ENCODE measurements at regions not wholly inside any gene's neighbourhood (a gene's known extent, or its start where the extent isn't known, plus 50 kb on each side); places are given as distances from the start of the nearest gene placed in this dataset.

GRCh38 chr17:77317091-77317750 lies 176.5 kb downstream of the SEC14L1 start:
- Histone ChIP-seq H3K9me2 (replicated peaks; ENCODE audit: control insufficient read depth, low read length) (no peaks in the 10 kb centered on the region), H3K4me3 (ENCODE audit: low read length) (no peak overlapping the region), H3K4me2 (ENCODE audit: low read length) (no peak overlapping the region), H3K9me3 (ENCODE audit: control insufficient read depth, insufficient read depth, low read length) (no peaks in the 10 kb centered on the region), H3K4me1 (ENCODE audit: control insufficient read depth, low read length) (peaks cover 51% of the 10 kb centered on the region), H3F3A (ENCODE audit: control insufficient read depth, insufficient read depth) (peaks cover 8% of the 10 kb centered on the region; the same call in 1 of the 2 replicates), H4K20me1 (ENCODE audit: control insufficient read depth, insufficient read depth, low read depth, low read length) (0 out of 2 replicates have a peak, but pooled peaks cover 4% of the 10 kb centered on the region), H3K36me3 (ENCODE audit: control insufficient read depth, low read length) (no peaks in the 10 kb centered on the region), H3K27me3 (ENCODE audit: control insufficient read depth, low read length) (no peaks in the 10 kb centered on the region), H3K79me2 (ENCODE audit: control insufficient read depth, low read length) (no peaks in the 10 kb centered on the region; the same call in 1 of the 2 replicates), H3K27ac (ENCODE audit: low read depth, low read length) (no peak overlapping the region)
- no peak for TF ChIP-seq CTCF (IDR thresholded peaks at IDR 0.05; ENCODE audit: low read depth, low read length, poor library complexity, severe bottlenecking)
- no peak for TF ChIP-seq EZH2phosphoT487 (IDR thresholded peaks at IDR 0.05; ENCODE audit: borderline replicate concordance, low read length)

- H3K4me1 ChIP-seq (ENCODE audit: control insufficient read depth, low read length): peaks cover 59% of the 10 kb centered on the region
- TF ChIP-seq CTCF (IDR thresholded peaks at IDR 0.05; ENCODE audit: low read depth, low read length, poor library complexity, severe bottlenecking) (no peak), EZH2phosphoT487 (IDR thresholded peaks at IDR 0.05; ENCODE audit: borderline replicate concordance, low read length) (no peak)
- H3F3A ChIP-seq (ENCODE audit: control insufficient read depth, insufficient read depth): peaks cover 8% of the 10 kb centered on the region; the same call in 1 of the 2 replicates
- no peak overlapping the region for H3K4me3 ChIP-seq (ENCODE audit: low read length)
- H3K79me2 ChIP-seq (ENCODE audit: control insufficient read depth, low read length): peaks cover 3% of the 10 kb centered on the region
- H3K9me3 ChIP-seq (ENCODE audit: control insufficient read depth, insufficient read depth, low read length): no peaks in the 10 kb centered on the region
- no peaks in the 10 kb centered on the region for H3K36me3 ChIP-seq (ENCODE audit: control insufficient read depth, low read length)
- H4K20me1 ChIP-seq (ENCODE audit: control insufficient read depth, insufficient read depth, low read depth, low read length): 0 out of 2 replicates have a peak, but pooled peaks cover 6% of the 10 kb centered on the region
- no peak overlapping the region for H3K27ac ChIP-seq (ENCODE audit: low read depth, low read length)
- no peak overlapping the region for H3K4me2 ChIP-seq (ENCODE audit: low read length)
- no peaks in the 10 kb centered on the region for H3K9me2 ChIP-seq (replicated peaks; ENCODE audit: control insufficient read depth, low read length)
- H3K27me3 ChIP-seq (ENCODE audit: control insufficient read depth, low read length): no peaks in the 10 kb centered on the region
Observed at GRCh38 chr17:77318021-77318420, 177.3 kb downstream of the SEC14L1 start.

GRCh38 chr17:77318491-77319210 lies 177.9 kb downstream of the SEC14L1 start:
- Histone ChIP-seq H3K4me1 (ENCODE audit: control insufficient read depth, low read length) (peaks cover 65% of the 10 kb centered on the region), H3K79me2 (ENCODE audit: control insufficient read depth, low read length) (peaks cover 9% of the 10 kb centered on the region), H3K4me3 (ENCODE audit: low read length) (peak overlapping the region; percentile 41; the same call in 1 of the 2 replicates), H3K27ac (ENCODE audit: low read depth, low read length) (no peak overlapping the region), H3K9me3 (ENCODE audit: control insufficient read depth, insufficient read depth, low read length) (no peaks in the 10 kb centered on the region), H3K9me2 (replicated peaks; ENCODE audit: control insufficient read depth, low read length) (no peaks in the 10 kb centered on the region), H3K27me3 (ENCODE audit: control insufficient read depth, low read length) (no peaks in the 10 kb centered on the region), H3F3A (ENCODE audit: control insufficient read depth, insufficient read depth) (peaks cover 8% of the 10 kb centered on the region; the same call in 1 of the 2 replicates), H3K36me3 (ENCODE audit: control insufficient read depth, low read length) (no peaks in the 10 kb centered on the region), H4K20me1 (ENCODE audit: control insufficient read depth, insufficient read depth, low read depth, low read length) (0 out of 2 replicates have a peak, but pooled peaks cover 12% of the 10 kb centered on the region), H3K4me2 (ENCODE audit: low read length) (peak overlapping the region; percentile 63)
- no peak for TF ChIP-seq EZH2phosphoT487 (IDR thresholded peaks at IDR 0.05; ENCODE audit: borderline replicate concordance, low read length)
- TF ChIP-seq CTCF (IDR thresholded peaks at IDR 0.05; ENCODE audit: low read depth, low read length, poor library complexity, severe bottlenecking): no peak
